Medulla oblongata (tissue), 1 donor: ENCODE measurements at regions not wholly inside any gene's neighbourhood (a gene's known extent, or its start where the extent isn't known, plus 50 kb on each side); places are given as distances from the start of the nearest gene placed in this dataset.
A peak's percentile ranks its signal among the peaks of the same experiment; 100 is the strongest.
"Not testable (repeated sequence)": the region's sequence is repeated elsewhere in the genome, so short reads cannot be mapped to it uniquely, and the experiment has no call there.

Experiments
- DNase-seq: peaks from one replicate; pipeline ENCODE4 v3.0.0-alpha.2; 2015; ENCODE audit errors: extremely low spot score

GRCh38 chr6:167662075-167662880 lies 164.4 kb upstream of the AFDN start:
- DNase-seq, result no peak

GRCh38 chr6:167662881-167663205 lies 163.9 kb upstream of the AFDN start:
- DNase-seq, result no peak

GRCh38 chr6:167663316-167663715 lies 163.4 kb upstream of the AFDN start:
- no peak for DNase-seq

GRCh38 chr6:167663784-167664443 lies 162.8 kb upstream of the AFDN start:
- no peak for DNase-seq

GRCh38 chr6:167664678-167665660 lies 161.7 kb upstream of the AFDN start:
- peak; percentile 64 for DNase-seq

GRCh38 chr6:167665698-167666330 lies 160.9 kb upstream of the AFDN start:
- no peak for DNase-seq

- no peak for DNase-seq
These were observed 160.0 kb upstream of the AFDN start for GRCh38 chr6:167666571-167667203.

GRCh38 chr6:167667204-167668018 lies 159.3 kb upstream of the AFDN start:
- no peak for DNase-seq

GRCh38 chr6:167668019-167668753 lies 158.5 kb upstream of the AFDN start:
- peak; percentile 35 for DNase-seq

GRCh38 chr6:167668754-167669552 lies 157.8 kb upstream of the AFDN start:
- DNase-seq, result no peak

- no peak for DNase-seq
These were observed 157.2 kb upstream of the AFDN start for GRCh38 chr6:167669553-167669849.

GRCh38 chr6:167669870-167670802 lies 156.6 kb upstream of the AFDN start:
- no peak for DNase-seq

GRCh38 chr6:167670938-167671338 lies 155.8 kb upstream of the AFDN start:
- DNase-seq, result no peak

GRCh38 chr6:167671379-167671976 lies 155.2 kb upstream of the AFDN start:
- DNase-seq, result not testable (repeated sequence)

- DNase-seq, result no peak
These were observed 154.6 kb upstream of the AFDN start for GRCh38 chr6:167671977-167672687.

- DNase-seq, result no peak
These were observed 154.0 kb upstream of the AFDN start for GRCh38 chr6:167672738-167673137.

GRCh38 chr6:167673946-167674345 lies 152.8 kb upstream of the AFDN start:
- DNase-seq, result no peak
